Hepatocyte (in vitro differentiated cells): ENCODE measurements at regions not wholly inside any gene's neighbourhood (a gene's known extent, or its start where the extent isn't known, plus 50 kb on each side); places are given as distances from the start of the nearest gene placed in this dataset.

Source experiments
- CTCF ChIP-seq: fragments of 200-600 bp; sonication (generic); IDR thresholded peaks from 2 replicates; pipeline ENCODE4 v1.5.1; 2016; ENCODE audit warnings: antibody characterized with exemption, mild to moderate bottlenecking; ENCODE audit not compliant: poor library complexity
- EZH2 ChIP-seq: fragments of 200-600 bp; sonication (generic); IDR thresholded peaks from 2 replicates; pipeline ENCODE4 v1.6.1; 2016; ENCODE audit warnings: antibody characterized with exemption, mild to moderate bottlenecking, borderline replicate concordance

GRCh38 chr10:62583876-62584615 is 209.9 kb downstream of the ZNF365 start:
- TF ChIP-seq CTCF (no peak), EZH2 (no peak)
